HepG2 (cell line): ENCODE measurements at regions not wholly inside any gene's neighbourhood (a gene's known extent, or its start where the extent isn't known, plus 50 kb on each side); places are given as distances from the start of the nearest gene placed in this dataset.

Experiments
- ATAC-seq: fragments of 200-7000 bp; cut with Tn5 transposase; 3 replicates; pipeline ENCODE4 v1.9.1; 2020; ENCODE audit warnings: mild to moderate bottlenecking, moderate library complexity
- BruUV-seq: library from RNA; stranded (reverse); fragments of 400-500 nt; replicated peaks from 2 replicates; lab custom pipeline; 2021; lab: Mats Ljungman, UMichigan
- CTCF ChIA-PET: fragments of 300-600 bp; formaldehyde crosslinking; extraction: SDS; loops from one replicate; lab custom pipeline; 2021; ENCODE audit warnings: low total read pairs, inconsistent platforms, low intra/inter-chr PET ratio; lab: Yijun Ruan, JAX
- POLR2A ChIA-PET: fragments of 350-600 bp; sonication (Branson Sonifier 250); formaldehyde crosslinking; loops from one replicate; lab custom pipeline; 2020; ENCODE audit warnings: antibody characterized with exemption, inconsistent platforms; lab: Yijun Ruan, JAX
- DNase-seq: peaks from one replicate; pipeline ENCODE4 v3.0.0-alpha.2; 2015; ENCODE audit warnings: low spot score
- FAIRE-seq: peaks from 3 replicates; lab custom pipeline; 2011; peaks lifted over from hg19 to GRCh38; lab: Jason Lieb, UNC
- H2AFZ ChIP-seq: one replicate; pipeline ENCODE4 v1.6.1; 2011; ENCODE audit warnings: low read length, inconsistent platforms
- H3K27ac ChIP-seq: fragments of 300-600 bp; 3 replicates; pipeline ENCODE4 v1.8.0; 2011; ENCODE audit warnings: mixed run types, mild to moderate bottlenecking, mixed read lengths, low read length, inconsistent platforms; ENCODE audit not compliant: insufficient read depth; ENCODE audit errors: extremely low read length
- H3K27me3 ChIP-seq, 2 experiments: fragments of 200-600 bp in 1 of 2; 2 replicates in 1 of 2; 3 replicates in 1 of 2; pipeline versions ENCODE4 v1.6.0 to v1.8.0; 2011; ENCODE audit warnings: low read length in 2 of 2, mild to moderate bottlenecking in 2 of 2, moderate library complexity in 2 of 2, inconsistent platforms in 1 of 2; ENCODE audit not compliant: insufficient read depth in 2 of 2, control insufficient read depth in 1 of 2
- H3K36me3 ChIP-seq, 2 experiments: fragments of 200-600 bp in 1 of 2; replicated peaks in 1 of 2; 2 replicates in 1 of 2; 3 replicates in 1 of 2; pipeline versions ENCODE4 v1.5.1 to v1.8.0; 2011; ENCODE audit warnings: low read length in 2 of 2, inconsistent platforms in 1 of 2; ENCODE audit not compliant: insufficient read depth in 2 of 2, control insufficient read depth in 1 of 2
- H3K4me1 ChIP-seq: 2 replicates; pipeline ENCODE4 v1.5.1; 2012; ENCODE audit warnings: low read length, inconsistent platforms; ENCODE audit not compliant: insufficient read depth
- H3K4me2 ChIP-seq: 2 replicates; pipeline ENCODE4 v1.6.0; 2011; ENCODE audit warnings: low read depth, low read length, inconsistent platforms
- H3K4me3 ChIP-seq, 3 experiments: fragments of 200-600 bp in 1 of 3; sonication (generic), shearing (Covaris generic) in 1 of 3; replicated peaks in 1 of 3; 2 replicates each; pipeline ENCODE4 v1.5.1; 2011 to 2016; ENCODE audit warnings: low read length in 3 of 3, inconsistent platforms in 2 of 3, low read depth in 2 of 3, mild to moderate bottlenecking in 2 of 3, control low read depth in 1 of 3, mixed read lengths in 1 of 3; ENCODE audit not compliant: insufficient read depth in 1 of 3
- H3K79me2 ChIP-seq: one replicate; pipeline ENCODE4 v1.6.1; 2011; ENCODE audit warnings: low read length, inconsistent platforms; ENCODE audit not compliant: insufficient read depth
- H3K9ac ChIP-seq: 2 replicates; pipeline ENCODE4 v1.6.0; 2011; ENCODE audit warnings: mild to moderate bottlenecking, low read depth, low read length, inconsistent platforms; ENCODE audit not compliant: insufficient read depth
- H3K9me3 ChIP-seq: 2 replicates; pipeline ENCODE4 v1.5.1; 2012; ENCODE audit warnings: mild to moderate bottlenecking, low read length
- H4K20me1 ChIP-seq: 2 replicates; pipeline ENCODE4 v1.6.0; 2011; ENCODE audit warnings: inconsistent platforms, mild to moderate bottlenecking, low read length, moderate library complexity; ENCODE audit not compliant: insufficient read depth
- HNF4G ChIP-seq, 2 experiments: sonication (generic) in 1 of 2; formaldehyde crosslinking in 1 of 2; IDR thresholded peaks; 2 replicates each; pipeline versions ENCODE4 v1.4.0 to v1.6.1; 2011 to 2020; ENCODE audit warnings: borderline replicate concordance in 2 of 2, low read depth in 2 of 2, mild to moderate bottlenecking in 2 of 2, low read length in 1 of 2, missing genetic modification reagents in 1 of 2, moderate library complexity in 1 of 2
- NFIC ChIP-seq: IDR thresholded peaks from 2 replicates; pipeline ENCODE4 v1.6.1; 2012; ENCODE audit warnings: mild to moderate bottlenecking, low read length, inconsistent platforms
- RNF219 ChIP-seq: sonication (generic); formaldehyde crosslinking; IDR thresholded peaks from 2 replicates; pipeline ENCODE4 v1.5.0; 2020; ENCODE audit warnings: mild to moderate bottlenecking, missing genetic modification reagents
- SRSF9 ChIP-seq: fragments of 200-400 bp; formaldehyde crosslinking; IDR thresholded peaks from 2 replicates; pipeline ENCODE4 v1.6.1; 2018; ENCODE audit warnings: borderline replicate concordance, mild to moderate bottlenecking, low read depth, low read length; ENCODE audit not compliant: insufficient read depth, poor library complexity, severe bottlenecking
- STAG1 ChIP-seq: sonication (generic); formaldehyde crosslinking; IDR thresholded peaks from 2 replicates; pipeline ENCODE4 v1.4.0; 2020; ENCODE audit warnings: missing genetic modification reagents
- ZBTB7A ChIP-seq: sonication (generic); formaldehyde crosslinking; IDR thresholded peaks from 2 replicates; pipeline ENCODE4 v1.8.0; 2022; ENCODE audit warnings: mild to moderate bottlenecking, missing genetic modification reagents
- ZNF121 ChIP-seq: sonication (generic); formaldehyde crosslinking; IDR thresholded peaks from 2 replicates; pipeline ENCODE4 v1.5.0; 2020; ENCODE audit warnings: mild to moderate bottlenecking, missing genetic modification reagents
- ZNF615 ChIP-seq: sonication (generic); formaldehyde crosslinking; IDR thresholded peaks from 2 replicates; pipeline ENCODE4 v1.5.0; 2020; ENCODE audit warnings: mild to moderate bottlenecking, missing genetic modification reagents, borderline replicate concordance
- ZNF629 ChIP-seq: sonication (generic); formaldehyde crosslinking; conservative IDR thresholded peaks from 2 replicates; pipeline ENCODE4 v1.5.0; 2020; ENCODE audit warnings: missing genetic modification reagents
- WGBS: methylation state at CpG from one replicate; pipeline ENCODE4 v1.1.6; 2017; ENCODE audit warnings: low lambda C conversion rate; 5-methylcytosine and 5-hydroxymethylcytosine counted together
- in situ Hi-C: cut with HindIII; loops from 2 replicates; pipeline ENCODE4 v1.10.0; 2017; ENCODE audit warnings: low pct_unique_long_range_greater_than_20kb; ENCODE audit not compliant: extremely low pct_ligation_motif_present
- intact Hi-C: fragments of 100-400 bp; cut with micrococcal nuclease; formaldehyde crosslinking; loops from one replicate; pipeline ENCODE4 v1.10.0; 2022; ENCODE audit not compliant: unreplicated experiment

GRCh38 chr9:129353697-129354336 lies 175.8 kb upstream of the IER5L start:
- DNase-seq (no peak), FAIRE-seq (no peak)
- BruUV-seq = no TSS peak
- no peak overlapping the region for H3K9ac ChIP-seq
- peaks cover 6 to 16% of the 10 kb centered on the region in 2 experiments; a peak in 2 of 5 replicates for H3K27me3 ChIP-seq
- H3K27ac ChIP-seq = no peak overlapping the region
- H3K79me2 ChIP-seq = no peaks in the 10 kb centered on the region
- H3K36me3 ChIP-seq = no peaks in the 10 kb centered on the region
- H3K4me1 ChIP-seq = peaks cover 21% of the 10 kb centered on the region
- CTCF ChIA-PET = no interaction called here
- H2AFZ ChIP-seq = no peak overlapping the region
- H4K20me1 ChIP-seq = no peaks in the 10 kb centered on the region
- intact Hi-C loops = no loop called here
- TF ChIP-seq RNF219 (CRISPR knock-in tag) (no peak), ZNF629 (CRISPR knock-in tag) (peak; percentile 82), SRSF9 (no peak), NFIC (no peak), HNF4G (IDR thresholded peaks at IDR 0.05; ENCODE audit: borderline replicate concordance, low read depth, low read length) (no peak), HNF4G (CRISPR knock-in tag; IDR thresholded peaks at IDR 0.05; ENCODE audit: borderline replicate concordance, low read depth) (no peak), ZNF615 (CRISPR knock-in tag) (no peak), ZNF121 (CRISPR knock-in tag) (peak; percentile 65; the same call in 1 of the 2 replicates), STAG1 (CRISPR knock-in tag) (peak; percentile 33; the same call in 1 of the 2 replicates), ZBTB7A (CRISPR knock-in tag) (no peak)
- TF ChIP-seq, all 625 proteins: peak for 3
- H3K4me2 ChIP-seq = 0 out of 2 replicates have a peak overlapping the region, but pooled peaks have one; percentile 56
- POLR2A ChIA-PET = no interaction called here
- no peak overlapping the region for H3K4me3 ChIP-seq
- 58% methylated on average over 10 of the region's 12 CpGs for WGBS
- H3K9me3 ChIP-seq = peaks cover 13% of the 10 kb centered on the region
- in situ Hi-C loops = no loop called here
- no peak for ATAC-seq
